GM12865 (cell line): ENCODE measurements at regions not wholly inside any gene's neighbourhood (a gene's known extent, or its start where the extent isn't known, plus 50 kb on each side); places are given as distances from the start of the nearest gene placed in this dataset.

Experiments
- DNase-seq: peaks from one replicate; pipeline ENCODE4 v3.0.0; 2010; ENCODE audit warnings: low read depth
- H3K4me3 ChIP-seq: 2 replicates; pipeline ENCODE4 v1.5.1; 2011; ENCODE audit warnings: mild to moderate bottlenecking, low read depth, low read length, control low read depth
- CTCF ChIP-seq: IDR thresholded peaks from 2 replicates; pipeline ENCODE4 v1.5.1; 2011; ENCODE audit warnings: low read length, control low read depth, low read depth, inconsistent platforms; ENCODE audit not compliant: insufficient read depth; ENCODE audit errors: missing control alignments

GRCh38 chr3:144351773-144352365, 380.2 kb downstream of the DIPK2A start:
- TF ChIP-seq CTCF: no peak
- DNase-seq: no peak
- H3K4me3 ChIP-seq: no peak overlapping the region

- TF ChIP-seq CTCF: no peak
- H3K4me3 ChIP-seq: no peak overlapping the region
- no peak for DNase-seq
Observed at GRCh38 chr3:144358191-144358590, 386.6 kb downstream of the DIPK2A start.

GRCh38 chr3:144361002-144361401, 389.4 kb downstream of the DIPK2A start:
- DNase-seq: no peak
- no peak for TF ChIP-seq CTCF
- no peak overlapping the region for H3K4me3 ChIP-seq

- DNase-seq: no peak
- no peak overlapping the region for H3K4me3 ChIP-seq
- TF ChIP-seq CTCF: no peak
Observed at GRCh38 chr3:144362126-144362525, 390.5 kb downstream of the DIPK2A start.

- no peak for TF ChIP-seq CTCF
- no peak overlapping the region for H3K4me3 ChIP-seq
- DNase-seq: no peak
Observed at GRCh38 chr3:144363856-144364255, 392.2 kb downstream of the DIPK2A start.

- TF ChIP-seq CTCF: no peak
- no peak overlapping the region for H3K4me3 ChIP-seq
- no peak for DNase-seq
Observed at GRCh38 chr3:144364737-144365136, 393.1 kb downstream of the DIPK2A start.

- TF ChIP-seq CTCF: no peak
- H3K4me3 ChIP-seq: no peak overlapping the region
- no peak for DNase-seq
Observed at GRCh38 chr3:144369129-144369879, 397.7 kb downstream of the DIPK2A start.
